ENCODE measurements at regions not wholly inside any gene's neighbourhood (a gene's known extent, or its start where the extent isn't known, plus 50 kb on each side); places are given as distances from the start of the nearest gene placed in this dataset.

DNA sequence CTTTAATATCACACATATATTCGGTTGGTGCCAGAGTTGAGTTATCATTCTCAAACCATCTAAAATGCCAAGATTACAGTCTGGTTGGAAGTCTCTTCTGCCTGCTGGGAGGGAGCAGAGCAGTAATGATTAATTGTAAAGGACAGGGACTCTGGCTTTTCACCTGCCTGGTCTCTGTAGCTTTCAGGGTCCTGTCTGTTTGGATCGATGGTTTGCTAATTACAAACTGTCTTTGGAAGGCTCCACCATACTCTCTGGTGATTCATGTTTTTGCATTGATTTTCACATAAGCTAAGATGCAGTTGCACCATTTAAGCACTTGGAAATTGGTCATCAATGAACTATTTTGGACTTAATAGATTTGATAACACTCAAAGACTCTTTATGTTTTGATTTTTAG, 350.4 kb upstream of the SATB1 start:
- TF ChIP-seq, protein P1, sequence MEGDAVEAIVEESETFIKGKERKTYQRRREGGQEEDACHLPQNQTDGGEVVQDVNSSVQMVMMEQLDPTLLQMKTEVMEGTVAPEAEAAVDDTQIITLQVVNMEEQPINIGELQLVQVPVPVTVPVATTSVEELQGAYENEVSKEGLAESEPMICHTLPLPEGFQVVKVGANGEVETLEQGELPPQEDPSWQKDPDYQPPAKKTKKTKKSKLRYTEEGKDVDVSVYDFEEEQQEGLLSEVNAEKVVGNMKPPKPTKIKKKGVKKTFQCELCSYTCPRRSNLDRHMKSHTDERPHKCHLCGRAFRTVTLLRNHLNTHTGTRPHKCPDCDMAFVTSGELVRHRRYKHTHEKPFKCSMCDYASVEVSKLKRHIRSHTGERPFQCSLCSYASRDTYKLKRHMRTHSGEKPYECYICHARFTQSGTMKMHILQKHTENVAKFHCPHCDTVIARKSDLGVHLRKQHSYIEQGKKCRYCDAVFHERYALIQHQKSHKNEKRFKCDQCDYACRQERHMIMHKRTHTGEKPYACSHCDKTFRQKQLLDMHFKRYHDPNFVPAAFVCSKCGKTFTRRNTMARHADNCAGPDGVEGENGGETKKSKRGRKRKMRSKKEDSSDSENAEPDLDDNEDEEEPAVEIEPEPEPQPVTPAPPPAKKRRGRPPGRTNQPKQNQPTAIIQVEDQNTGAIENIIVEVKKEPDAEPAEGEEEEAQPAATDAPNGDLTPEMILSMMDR (IDR thresholded peaks at IDR 0.05), result no peak
- no peak for TF ChIP-seq POLR2A (IDR thresholded peaks at IDR 0.05)

Data from vagina (tissue), 2 donors.